ENCODE measurements at regions not wholly inside any gene's neighbourhood (a gene's known extent, or its start where the extent isn't known, plus 50 kb on each side); places are given as distances from the start of the nearest gene placed in this dataset.

DNA sequence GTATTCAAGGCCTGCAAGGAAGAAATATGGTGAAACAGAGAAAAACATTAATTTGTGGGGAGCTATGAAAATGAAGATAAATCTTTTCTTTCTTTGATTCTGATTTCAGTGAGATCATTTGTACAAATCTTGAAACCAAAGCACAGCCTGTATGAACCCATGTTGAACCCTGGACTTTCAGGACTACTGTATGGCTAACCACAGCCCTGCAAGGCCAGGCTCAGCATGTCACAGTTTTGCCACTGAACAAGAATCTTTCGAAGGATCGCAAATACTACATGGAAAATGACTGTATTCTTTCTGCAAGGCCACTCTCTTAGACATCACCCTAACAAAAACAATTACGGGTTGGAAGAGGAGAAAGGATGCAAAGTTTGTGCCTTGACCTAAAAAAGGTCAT lies 161.7 kb upstream of the MAF start:
- TF ChIP-seq, protein P1, sequence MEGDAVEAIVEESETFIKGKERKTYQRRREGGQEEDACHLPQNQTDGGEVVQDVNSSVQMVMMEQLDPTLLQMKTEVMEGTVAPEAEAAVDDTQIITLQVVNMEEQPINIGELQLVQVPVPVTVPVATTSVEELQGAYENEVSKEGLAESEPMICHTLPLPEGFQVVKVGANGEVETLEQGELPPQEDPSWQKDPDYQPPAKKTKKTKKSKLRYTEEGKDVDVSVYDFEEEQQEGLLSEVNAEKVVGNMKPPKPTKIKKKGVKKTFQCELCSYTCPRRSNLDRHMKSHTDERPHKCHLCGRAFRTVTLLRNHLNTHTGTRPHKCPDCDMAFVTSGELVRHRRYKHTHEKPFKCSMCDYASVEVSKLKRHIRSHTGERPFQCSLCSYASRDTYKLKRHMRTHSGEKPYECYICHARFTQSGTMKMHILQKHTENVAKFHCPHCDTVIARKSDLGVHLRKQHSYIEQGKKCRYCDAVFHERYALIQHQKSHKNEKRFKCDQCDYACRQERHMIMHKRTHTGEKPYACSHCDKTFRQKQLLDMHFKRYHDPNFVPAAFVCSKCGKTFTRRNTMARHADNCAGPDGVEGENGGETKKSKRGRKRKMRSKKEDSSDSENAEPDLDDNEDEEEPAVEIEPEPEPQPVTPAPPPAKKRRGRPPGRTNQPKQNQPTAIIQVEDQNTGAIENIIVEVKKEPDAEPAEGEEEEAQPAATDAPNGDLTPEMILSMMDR (IDR thresholded peaks at IDR 0.05): no peak
- TF ChIP-seq POLR2A (IDR thresholded peaks at IDR 0.05): no peak

All from lower leg skin (tissue), 3 donors.